Keratinocyte (primary cell): ENCODE measurements at regions not wholly inside any gene's neighbourhood (a gene's known extent, or its start where the extent isn't known, plus 50 kb on each side); places are given as distances from the start of the nearest gene placed in this dataset.

Experiments
- DNase-seq: peaks from one replicate; pipeline ENCODE4 v3.0.0-alpha.2; 2011; ENCODE audit warnings: low read depth, missing footprints, low spot score
- FAIRE-seq: peaks from 2 replicates; lab custom pipeline; 2011; peaks lifted over from hg19 to GRCh38; lab: Jason Lieb, UNC
- H2AFZ ChIP-seq: 2 replicates; pipeline ENCODE4 v1.6.0; 2012; ENCODE audit warnings: low read length, control low read depth, inconsistent platforms; ENCODE audit not compliant: control insufficient read depth
- H3K27ac ChIP-seq: 2 replicates; pipeline ENCODE4 v1.5.1; 2011; ENCODE audit warnings: low read length; ENCODE audit not compliant: control insufficient read depth, insufficient read depth
- H3K27me3 ChIP-seq: 3 replicates; pipeline ENCODE4 v1.6.0; 2011; ENCODE audit warnings: low read length; ENCODE audit not compliant: control insufficient read depth, insufficient read depth; ENCODE audit errors: extremely low read depth
- H3K36me3 ChIP-seq, 2 experiments: 2 replicates in 1 of 2; 3 replicates in 1 of 2; pipeline ENCODE4 v1.5.1; 2011; ENCODE audit warnings: low read length in 2 of 2, mild to moderate bottlenecking in 1 of 2; ENCODE audit not compliant: control insufficient read depth in 2 of 2, insufficient read depth in 2 of 2; ENCODE audit errors: extremely low read depth in 1 of 2
- H3K4me1 ChIP-seq: 3 replicates; pipeline ENCODE4 v1.5.1; 2011; ENCODE audit warnings: low read length; ENCODE audit not compliant: control insufficient read depth, insufficient read depth; ENCODE audit errors: extremely low read depth
- H3K4me2 ChIP-seq: 3 replicates; pipeline ENCODE4 v1.6.0; 2011; ENCODE audit warnings: low read depth, low read length; ENCODE audit not compliant: control insufficient read depth, insufficient read depth; ENCODE audit errors: extremely low read depth
- H3K4me3 ChIP-seq, 3 experiments: fragments of 200-600 bp in 1 of 3; sonication (generic) in 1 of 3; 2 replicates in 2 of 3; 3 replicates in 1 of 3; pipeline ENCODE4 v1.5.1; 2011 to 2016; ENCODE audit warnings: low read length in 3 of 3, mild to moderate bottlenecking in 3 of 3, control low read depth in 2 of 3, inconsistent platforms in 1 of 3, low read depth in 1 of 3, mixed read lengths in 1 of 3, mixed run types in 1 of 3, moderate library complexity in 1 of 3; ENCODE audit not compliant: control insufficient read depth in 2 of 3, insufficient read depth in 2 of 3; ENCODE audit errors: extremely low read depth in 1 of 3
- H3K79me2 ChIP-seq: 2 replicates; pipeline ENCODE4 v1.6.0; 2012; ENCODE audit warnings: low read length; ENCODE audit not compliant: control insufficient read depth, insufficient read depth
- H3K9ac ChIP-seq: 3 replicates; pipeline ENCODE4 v1.6.0; 2011; ENCODE audit warnings: low read length; ENCODE audit not compliant: control insufficient read depth, insufficient read depth; ENCODE audit errors: extremely low read depth
- H3K9me1 ChIP-seq: 3 replicates; pipeline ENCODE4 v1.6.0; 2011; ENCODE audit warnings: low read length; ENCODE audit not compliant: control insufficient read depth, insufficient read depth; ENCODE audit errors: extremely low read depth
- H3K9me3 ChIP-seq: 2 replicates; pipeline ENCODE4 v1.5.1; 2012; ENCODE audit warnings: low read depth, low read length; ENCODE audit not compliant: control insufficient read depth
- H4K20me1 ChIP-seq: 3 replicates; pipeline ENCODE4 v1.6.0; 2011; ENCODE audit warnings: low read length; ENCODE audit not compliant: control insufficient read depth, insufficient read depth; ENCODE audit errors: extremely low read depth
- CTCF ChIP-seq, 3 experiments: IDR thresholded peaks in 1 of 3; conservative IDR thresholded peaks in 1 of 3; optimal IDR thresholded peaks in 1 of 3; 2 replicates in 2 of 3; 3 replicates in 1 of 3; pipeline versions ENCODE3 to v1.5.1; 2011; ENCODE audit warnings: low read length in 3 of 3, mild to moderate bottlenecking in 3 of 3, moderate library complexity in 2 of 3, control low read depth in 1 of 3, inconsistent platforms in 1 of 3; ENCODE audit not compliant: insufficient read depth in 2 of 3; ENCODE audit errors: extremely low read depth in 1 of 3
- EZH2 ChIP-seq: IDR thresholded peaks from one replicate; pipeline ENCODE4 v1.6.1; 2012; ENCODE audit warnings: inconsistent platforms, mild to moderate bottlenecking, low read length, moderate library complexity
- dilution Hi-C: fragments of 300-500 bp; cut with MboI; formaldehyde crosslinking; loops from one replicate; pipeline ENCODE4 v1.7.0; 2020; ENCODE audit warnings: low sequenced_read_pairs; ENCODE audit not compliant: extremely low pct_ligation_motif_present

DNA sequence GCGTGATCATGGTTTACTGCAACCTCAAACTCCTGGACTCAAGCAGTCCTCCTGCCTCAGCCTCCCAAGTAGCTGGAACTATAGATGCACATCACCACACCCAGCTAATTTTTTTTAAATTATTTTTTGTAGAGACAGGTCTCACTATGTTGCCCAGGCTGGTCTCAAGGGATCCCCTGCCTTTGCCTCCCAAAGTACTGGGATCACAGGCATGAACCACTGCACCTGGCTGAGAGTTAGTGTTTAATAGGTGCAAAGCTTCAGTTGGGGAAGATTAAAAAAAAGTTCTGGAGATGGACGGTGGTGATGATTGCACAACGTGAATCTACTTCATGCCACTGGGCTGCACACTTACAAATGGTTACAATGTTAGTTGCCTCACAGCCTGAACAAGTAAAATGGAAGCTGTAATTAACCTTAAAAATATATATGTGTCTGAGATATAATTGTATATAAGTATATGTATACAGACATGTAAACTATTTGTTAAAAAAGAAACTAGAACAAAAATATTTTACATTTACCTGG lies 106.4 kb upstream of the ZNF438 start:
- Histone ChIP-seq H4K20me1 (no peaks in the 10 kb centered on the region), H3K27me3 (no peaks in the 10 kb centered on the region), H3K9ac (no peak overlapping the region), H3K4me2 (no peak overlapping the region), H3K9me1 (no peaks in the 10 kb centered on the region), H3K27ac (no peak overlapping the region), H2AFZ (no peak overlapping the region), H3K9me3 (no peaks in the 10 kb centered on the region), H3K79me2 (no peaks in the 10 kb centered on the region), H3K36me3 (no peaks in the 10 kb centered on the region), H3K4me1 (peaks cover 7% of the 10 kb centered on the region), H3K4me3 (no peak overlapping the region)
- TF ChIP-seq CTCF (optimal IDR thresholded peaks at IDR 0.05 in 1 of 3, IDR thresholded peaks at IDR 0.05 in 1 of 3, conservative IDR thresholded peaks at IDR 0.05 in 1 of 3; ENCODE audit: extremely low read depth in 1 of 3, insufficient read depth in 2 of 3, low read length in 3 of 3) (no peak), EZH2 (no peak)
- DNase-seq (no peak), FAIRE-seq (no peak)
- dilution Hi-C loops, result no loop called here

GRCh38 chr10:31139497-31139896 lies 107.8 kb upstream of the ZNF438 start:
- dilution Hi-C loops, result no loop called here
- no peak overlapping the region for H2AFZ ChIP-seq
- no peaks in the 10 kb centered on the region for H4K20me1 ChIP-seq
- H3K36me3 ChIP-seq, result no peaks in the 10 kb centered on the region
- H3K4me3 ChIP-seq, result no peak overlapping the region
- no peaks in the 10 kb centered on the region for H3K79me2 ChIP-seq
- H3K9me3 ChIP-seq, result no peaks in the 10 kb centered on the region
- DNase-seq, result no peak
- FAIRE-seq, result no peak
- TF ChIP-seq EZH2, result no peak
- no peak for TF ChIP-seq CTCF (optimal IDR thresholded peaks at IDR 0.05 in 1 of 3, IDR thresholded peaks at IDR 0.05 in 1 of 3, conservative IDR thresholded peaks at IDR 0.05 in 1 of 3; ENCODE audit: extremely low read depth in 1 of 3, insufficient read depth in 2 of 3, low read length in 3 of 3)
- no peaks in the 10 kb centered on the region for H3K27me3 ChIP-seq
- no peak overlapping the region for H3K9ac ChIP-seq
- H3K9me1 ChIP-seq, result no peaks in the 10 kb centered on the region
- H3K4me1 ChIP-seq, result peaks cover 3% of the 10 kb centered on the region
- no peak overlapping the region for H3K4me2 ChIP-seq
- H3K27ac ChIP-seq, result no peak overlapping the region
